ENCODE measurements at regions not wholly inside any gene's neighbourhood (a gene's known extent, or its start where the extent isn't known, plus 50 kb on each side); places are given as distances from the start of the nearest gene placed in this dataset.

DNA sequence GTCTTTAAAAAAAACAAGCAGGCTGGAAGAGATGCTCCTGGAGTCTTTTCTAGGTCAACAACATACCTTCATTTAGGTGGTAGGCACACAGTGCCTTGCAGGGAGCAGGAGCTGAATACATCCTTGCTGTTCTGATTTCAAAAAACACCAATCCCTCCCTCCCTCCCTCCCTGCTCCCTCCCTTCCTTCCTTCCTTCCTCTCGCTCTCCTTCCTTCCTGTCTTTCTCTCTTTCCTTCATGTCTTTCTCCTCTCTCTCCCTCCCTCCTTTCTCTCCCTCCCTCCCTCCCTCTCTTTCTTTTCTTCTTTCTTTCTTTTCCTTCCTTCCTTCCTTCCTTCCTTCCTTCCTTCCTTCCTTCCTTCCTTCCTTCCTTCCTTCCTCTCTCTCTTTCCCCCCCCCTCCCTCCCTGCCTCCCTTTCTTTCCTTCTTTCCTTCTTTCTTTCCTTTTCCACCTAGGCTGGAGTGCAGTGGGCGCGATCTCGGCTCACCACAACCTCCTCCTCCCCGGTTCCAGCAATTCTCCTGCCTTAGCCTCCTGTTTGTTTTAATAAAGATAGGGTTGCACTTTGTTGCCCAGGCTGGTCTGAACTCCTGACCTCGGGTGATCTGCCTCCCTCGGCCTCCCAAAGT, 245.1 kb downstream of the MIAT start:
- TF ChIP-seq EP300 (IDR thresholded peaks at IDR 0.05; ENCODE audit: borderline replicate concordance in 1 of 2, low read depth in 2 of 2, low read length in 2 of 2) (no peak), RBBP5 (IDR thresholded peaks at IDR 0.05; ENCODE audit: borderline replicate concordance, low read depth, low read length) (no peak), SIN3A (conservative IDR thresholded peaks at IDR 0.05 in 1 of 2, IDR thresholded peaks at IDR 0.05 in 1 of 2; ENCODE audit: low read depth in 1 of 2, low read length in 2 of 2) (no peak), FOSL1 (IDR thresholded peaks at IDR 0.05; ENCODE audit: insufficient read depth, low read depth, low read length) (no peak), POLR2A (IDR thresholded peaks at IDR 0.05; ENCODE audit: control extremely low read depth in 1 of 2, low read depth in 2 of 2, low read length in 2 of 2) (no peak), NRF1 (IDR thresholded peaks at IDR 0.05; ENCODE audit: low read depth, low read length) (no peak)
- TF ChIP-seq, protein P1, sequence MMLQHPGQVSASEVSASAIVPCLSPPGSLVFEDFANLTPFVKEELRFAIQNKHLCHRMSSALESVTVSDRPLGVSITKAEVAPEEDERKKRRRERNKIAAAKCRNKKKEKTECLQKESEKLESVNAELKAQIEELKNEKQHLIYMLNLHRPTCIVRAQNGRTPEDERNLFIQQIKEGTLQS (IDR thresholded peaks at IDR 0.05; ENCODE audit: insufficient read depth, low read depth, low read length) = no peak

All from H1 (cell line).